GM19455 (cell line): ENCODE measurements at regions not wholly inside any gene's neighbourhood (a gene's known extent, or its start where the extent isn't known, plus 50 kb on each side); places are given as distances from the start of the nearest gene placed in this dataset.

Experiments used
- ATAC-seq: cut with Tn5 transposase; IDR thresholded peaks from one replicate; pipeline ENCODE4 v1.9.1; 2021; ENCODE audit not compliant: unreplicated experiment

DNA sequence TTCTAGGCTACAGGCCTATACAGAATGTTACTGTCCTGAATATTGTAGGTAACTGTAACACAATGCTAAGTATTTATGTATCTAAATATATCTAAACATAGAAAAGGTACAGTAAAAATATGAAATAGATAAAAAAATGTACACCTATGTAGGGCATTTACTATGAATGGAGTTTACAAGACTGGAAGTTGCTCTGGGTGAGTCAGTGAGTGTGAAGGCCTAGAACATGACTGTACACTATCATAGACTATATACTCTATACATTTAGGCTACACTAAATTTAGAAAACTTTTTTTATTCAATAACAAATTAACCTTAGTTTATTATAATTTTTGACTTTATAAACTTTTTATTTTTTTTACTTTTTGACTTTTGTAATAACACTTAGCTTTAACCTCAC, 136.9 kb downstream of the DUSP10 start:
- ATAC-seq, result no peak

- ATAC-seq, result no peak
These were observed 136.3 kb downstream of the DUSP10 start for GRCh38 chr1:221605569-221605968.

DNA sequence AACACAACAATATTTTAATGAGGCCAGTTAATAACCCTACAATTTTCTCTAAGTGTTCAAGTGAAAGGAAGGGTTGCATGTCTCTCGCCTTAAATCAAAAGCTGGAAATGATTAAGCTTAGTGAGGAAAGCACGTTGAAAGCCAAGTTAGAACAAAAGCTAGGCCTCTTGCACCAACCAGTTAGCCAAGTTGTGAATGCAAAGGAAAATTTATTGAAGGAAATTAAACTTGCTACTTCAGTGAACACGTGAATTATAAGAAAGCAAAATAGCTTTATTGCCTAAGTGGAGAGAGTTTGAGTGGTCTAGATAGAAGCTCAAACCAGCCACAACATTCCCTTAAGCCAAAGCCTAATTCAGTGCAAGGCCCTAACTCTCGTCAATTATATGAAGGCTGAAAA, 135.6 kb downstream of the DUSP10 start:
- ATAC-seq, result no peak

DNA sequence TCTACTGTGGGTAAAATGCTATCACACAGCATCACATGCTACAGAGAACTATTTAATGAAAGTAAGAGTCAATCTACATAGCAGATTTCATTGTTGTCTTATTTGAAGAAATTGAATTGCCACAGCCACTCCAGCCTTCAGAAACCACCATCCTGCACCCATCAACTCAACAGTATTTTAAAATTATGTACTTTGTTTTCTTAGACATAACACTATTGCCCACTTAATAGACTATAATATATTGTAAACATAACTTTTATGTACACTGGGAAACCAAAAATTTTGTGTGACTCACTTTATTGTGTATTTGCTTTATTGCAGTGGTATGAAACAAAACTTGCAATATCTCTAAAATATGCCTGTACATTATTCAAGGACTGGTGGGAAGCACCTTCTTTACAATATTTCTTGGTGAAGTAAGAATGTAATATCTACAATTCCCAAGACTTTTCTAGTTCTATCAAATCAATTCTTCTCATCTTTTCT, 133.0 kb downstream of the DUSP10 start:
- no peak for ATAC-seq

DNA sequence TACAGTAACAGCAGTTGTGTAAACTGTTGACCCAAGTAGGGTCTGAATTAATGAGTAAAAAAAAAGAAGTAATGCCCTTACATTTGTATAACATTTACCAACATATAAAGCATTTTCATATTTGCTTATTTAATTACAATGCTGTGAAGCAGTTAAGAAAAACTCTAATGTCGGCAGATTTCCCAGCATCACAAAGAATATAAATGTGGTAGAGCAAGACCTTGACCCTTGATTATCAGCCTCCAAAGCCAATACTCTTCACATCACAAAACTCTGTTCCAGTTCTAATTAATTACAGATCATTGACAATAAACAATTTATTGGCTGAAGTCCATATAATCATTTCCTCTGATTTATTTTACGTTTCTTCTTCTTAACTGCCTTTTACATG, 130.2 kb downstream of the DUSP10 start:
- no peak for ATAC-seq

GRCh38 chr1:221612047-221612777, 129.7 kb downstream of the DUSP10 start:
- ATAC-seq, result no peak

DNA sequence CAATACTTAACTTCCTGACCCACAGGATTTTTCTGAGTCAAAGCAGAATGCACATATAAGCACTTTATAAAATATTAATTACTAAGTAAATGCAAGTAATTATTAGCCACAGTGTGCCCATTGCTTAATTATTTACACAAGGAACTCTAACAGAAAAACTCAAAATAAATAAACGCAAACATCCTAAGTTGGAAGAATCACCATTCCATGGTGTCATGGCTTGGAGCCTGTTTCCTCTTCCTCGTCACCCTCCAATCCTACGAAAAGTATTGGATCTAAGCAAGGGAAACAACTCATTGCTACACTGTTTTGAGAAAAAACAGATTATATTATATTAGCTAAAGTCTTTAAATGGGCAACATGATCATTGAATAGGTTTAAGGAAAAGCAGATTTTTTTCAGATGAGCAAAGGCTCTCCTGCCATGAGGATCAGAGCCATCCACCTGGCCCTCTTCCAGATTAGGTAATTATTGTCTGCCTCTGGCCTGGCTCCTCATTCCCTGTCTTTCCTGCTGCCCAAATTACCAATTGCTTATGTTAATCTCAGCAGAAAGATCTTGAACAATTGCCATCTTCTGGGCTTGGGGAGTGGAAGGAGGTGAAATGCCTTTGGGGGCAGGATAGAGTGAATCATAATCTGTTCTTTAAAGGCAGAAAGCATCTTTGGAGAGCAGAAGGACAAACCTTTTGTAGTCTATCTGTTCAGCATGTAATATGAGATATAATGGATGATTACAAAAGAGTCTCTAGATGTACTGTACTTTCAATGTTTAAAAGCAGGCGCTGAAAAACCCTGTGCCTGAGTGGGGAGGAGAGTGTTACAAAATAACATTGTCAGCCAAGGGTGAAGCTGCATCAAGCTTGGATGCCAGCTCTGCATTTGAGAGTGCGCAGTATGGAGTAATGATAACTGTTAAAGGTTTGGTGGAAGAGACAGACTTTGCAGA, 121.2 kb downstream of the DUSP10 start:
- ATAC-seq, result no peak

- no peak for ATAC-seq
These were observed 120.2 kb downstream of the DUSP10 start for GRCh38 chr1:221621683-221622082.

DNA sequence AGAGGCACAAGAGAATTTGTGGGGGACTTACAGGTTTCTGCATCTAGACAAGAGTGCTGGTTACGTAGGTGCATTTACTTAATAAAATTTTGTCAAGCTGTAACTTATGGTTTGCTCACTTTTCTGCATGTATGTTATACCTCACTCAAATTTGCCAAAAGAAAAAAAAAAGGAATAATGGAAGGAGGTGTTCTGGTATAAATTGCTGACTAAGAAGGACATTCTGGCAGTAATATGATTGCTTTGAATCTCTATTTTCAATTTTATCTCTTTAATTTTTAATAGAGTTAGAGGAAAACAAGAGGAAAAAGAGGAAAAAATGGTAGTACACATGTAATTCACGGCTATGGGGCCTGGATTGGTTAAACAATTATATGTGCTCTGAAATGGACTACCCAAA, 119.5 kb downstream of the DUSP10 start:
- ATAC-seq, result no peak

GRCh38 chr1:221625026-221625425, 116.9 kb downstream of the DUSP10 start:
- no peak for ATAC-seq

DNA sequence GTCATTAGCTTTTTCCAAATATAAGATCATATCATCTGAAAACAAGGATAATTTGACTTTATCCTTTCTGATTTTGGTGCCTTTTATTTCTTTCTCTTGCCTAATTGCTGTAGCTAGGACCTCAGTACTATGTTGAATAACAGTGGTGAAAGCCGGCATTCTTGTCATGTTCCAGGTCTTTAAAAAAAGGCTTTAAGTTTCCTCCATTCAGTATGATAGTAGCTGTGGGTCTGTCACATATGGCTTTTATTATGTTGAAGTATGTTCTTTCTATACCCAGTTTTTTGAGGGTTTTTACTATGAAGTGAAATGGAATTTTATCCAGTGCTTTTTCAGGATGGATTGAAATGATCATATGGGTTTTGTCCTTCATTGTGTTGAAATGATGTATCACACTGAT, 115.8 kb downstream of the DUSP10 start:
- no peak for ATAC-seq

GRCh38 chr1:221630236-221630635, 111.7 kb downstream of the DUSP10 start:
- no peak for ATAC-seq

GRCh38 chr1:221631556-221631955, 110.3 kb downstream of the DUSP10 start:
- no peak for ATAC-seq

GRCh38 chr1:221632072-221632471, 109.8 kb downstream of the DUSP10 start:
- no peak for ATAC-seq

DNA sequence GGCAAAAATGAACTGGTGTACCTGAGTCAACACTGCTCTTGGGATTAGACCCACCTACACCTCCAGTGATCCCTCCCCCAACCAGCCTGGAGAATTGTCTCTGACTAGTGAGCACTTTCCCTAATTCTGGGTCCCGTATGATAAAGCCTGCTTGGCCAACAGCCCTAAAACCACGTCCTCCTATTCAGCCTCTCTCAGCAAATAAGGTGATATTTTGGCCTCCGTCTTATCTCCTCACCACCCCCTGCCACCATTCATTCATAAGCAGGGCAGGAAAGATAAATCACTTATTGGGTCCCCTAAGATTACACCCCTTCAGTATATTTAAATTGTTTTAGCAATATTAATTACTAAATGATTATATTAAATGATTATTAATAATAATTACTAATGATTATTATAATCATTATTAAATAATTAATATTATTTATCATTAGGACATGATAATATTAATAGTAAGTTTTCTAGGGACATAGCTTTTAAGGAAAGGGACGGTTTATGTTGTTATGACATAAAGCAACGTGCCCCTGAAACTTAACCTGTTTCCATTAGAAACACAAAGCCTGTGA, 108.0 kb downstream of the DUSP10 start:
- ATAC-seq, result no peak

- ATAC-seq, result no peak
These were observed 107.3 kb downstream of the DUSP10 start for GRCh38 chr1:221634606-221635005.

DNA sequence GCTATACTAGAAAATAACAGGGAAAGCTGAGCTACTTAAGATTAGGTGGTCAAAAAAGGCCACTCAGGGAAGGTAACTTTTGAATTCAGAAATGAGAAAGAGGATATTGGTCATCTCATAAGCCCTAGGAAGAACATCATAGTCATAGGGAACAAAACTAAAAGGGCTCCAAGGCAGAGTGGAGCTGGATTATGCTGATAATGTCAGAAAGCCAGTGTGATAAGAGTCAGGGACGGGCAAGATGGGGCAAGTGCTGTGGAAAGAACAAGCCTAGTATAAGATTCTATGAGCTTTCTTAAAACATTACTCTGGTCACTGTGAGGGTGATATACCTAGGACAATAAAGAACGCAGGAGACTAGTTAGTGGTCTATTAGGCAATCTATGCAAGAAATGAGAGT, 106.6 kb downstream of the DUSP10 start:
- no peak for ATAC-seq

DNA sequence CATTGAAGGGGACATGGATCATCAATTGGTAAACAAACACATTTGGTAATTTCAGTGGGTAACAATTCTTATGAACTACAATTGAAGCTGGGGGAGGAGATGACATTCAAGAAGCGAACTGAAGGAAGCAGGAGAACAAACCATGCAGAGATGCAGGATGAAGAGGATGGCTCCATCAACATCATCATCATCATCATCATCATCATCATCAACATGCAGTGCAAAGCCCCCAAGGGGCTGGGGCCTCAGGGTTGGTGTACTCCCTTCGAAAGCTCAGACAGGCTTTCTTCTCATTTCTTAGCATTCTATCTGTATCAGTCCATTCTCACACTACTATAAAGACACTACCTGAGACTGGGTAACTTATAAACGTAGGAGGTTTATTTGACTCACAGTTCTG, 105.8 kb downstream of the DUSP10 start:
- ATAC-seq, result no peak

- ATAC-seq, result no peak
These were observed 104.9 kb downstream of the DUSP10 start for GRCh38 chr1:221636967-221637366.

DNA sequence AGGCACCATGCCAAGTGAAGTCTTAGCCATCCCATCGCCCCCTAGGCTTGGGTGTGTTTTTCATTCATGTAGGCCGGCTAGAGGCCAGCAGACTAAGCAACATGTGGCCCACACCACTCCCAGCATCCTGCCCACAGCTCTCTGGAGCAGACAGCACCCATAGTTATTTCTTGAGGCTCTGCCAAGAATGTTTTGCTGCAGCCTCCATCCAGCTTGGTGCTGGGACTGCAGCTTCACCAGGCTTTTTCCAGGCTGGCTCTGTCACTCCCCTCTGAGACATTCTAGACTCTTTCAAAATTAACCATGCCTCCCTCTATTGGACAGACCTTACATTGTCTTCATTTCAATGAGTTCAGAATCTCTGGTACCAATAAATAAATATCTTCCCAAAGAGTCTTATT, 104.2 kb downstream of the DUSP10 start:
- no peak for ATAC-seq

- no peak for ATAC-seq
These were observed 103.3 kb downstream of the DUSP10 start for GRCh38 chr1:221638595-221638994.

DNA sequence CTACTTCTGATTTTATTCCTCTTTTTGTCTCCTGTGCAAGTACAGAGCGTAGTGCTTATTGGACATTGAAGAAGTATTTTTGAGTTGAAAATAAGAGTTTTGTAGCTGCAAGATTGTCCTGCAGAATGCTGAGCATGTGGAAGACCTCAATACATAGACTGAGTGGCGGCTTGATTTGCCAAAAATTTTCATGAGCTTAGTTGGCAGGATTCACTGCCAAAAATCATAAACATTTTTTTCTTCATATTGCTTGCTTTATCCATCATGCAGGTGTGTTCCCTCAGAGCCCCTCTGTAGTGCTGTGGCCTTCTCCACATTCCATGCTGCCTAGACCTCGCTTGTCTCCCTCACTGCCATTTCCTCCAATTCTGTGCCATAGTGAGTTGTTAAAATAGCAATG, 100.1 kb downstream of the DUSP10 start:
- no peak for ATAC-seq
